ENCODE measurements at regions not wholly inside any gene's neighbourhood (a gene's known extent, or its start where the extent isn't known, plus 50 kb on each side); places are given as distances from the start of the nearest gene placed in this dataset.
"Not testable (repeated sequence)": the region's sequence is repeated elsewhere in the genome, so short reads cannot be mapped to it uniquely, and the experiment has no call there.

GRCh38 chr5:51997949-51998348, 614.7 kb downstream of the ISL1 start:
- H3K4me3 ChIP-seq (replicated peaks; ENCODE audit: low read depth, low read length) = no peak overlapping the region
- no peak for TF ChIP-seq CTCF (IDR thresholded peaks at IDR 0.05; ENCODE audit: low read depth, low read length, missing control alignments)
- no peak for DNase-seq (ENCODE audit: extremely low read depth, low read depth)

GRCh38 chr5:52007230-52007858, 624.1 kb downstream of the ISL1 start:
- peak; percentile 65 for TF ChIP-seq CTCF (IDR thresholded peaks at IDR 0.05; ENCODE audit: low read depth, low read length, missing control alignments)
- peak; percentile 22 for DNase-seq (ENCODE audit: extremely low read depth, low read depth)
- H3K4me3 ChIP-seq (replicated peaks; ENCODE audit: low read depth, low read length) = no peak overlapping the region

DNA sequence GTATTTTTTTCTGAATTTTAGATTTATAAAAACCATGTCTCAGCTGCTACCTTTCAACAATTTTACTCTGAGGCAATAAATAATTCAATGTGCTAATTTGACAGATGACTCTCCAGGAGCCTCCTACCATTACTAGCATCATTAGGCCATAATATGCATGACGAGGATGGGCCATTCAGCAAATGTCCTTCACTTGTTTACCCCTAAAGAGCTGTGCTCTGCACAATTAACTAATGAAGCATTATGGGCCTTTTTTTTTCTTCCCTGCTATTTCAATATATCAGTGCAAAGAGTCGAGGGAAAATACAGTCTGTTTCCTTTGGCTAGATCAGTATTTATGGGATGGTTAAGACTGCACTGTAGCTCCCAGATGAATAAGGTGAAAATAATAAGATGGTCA, 627.2 kb downstream of the ISL1 start:
- no peak for DNase-seq (ENCODE audit: extremely low read depth, low read depth)

DNA sequence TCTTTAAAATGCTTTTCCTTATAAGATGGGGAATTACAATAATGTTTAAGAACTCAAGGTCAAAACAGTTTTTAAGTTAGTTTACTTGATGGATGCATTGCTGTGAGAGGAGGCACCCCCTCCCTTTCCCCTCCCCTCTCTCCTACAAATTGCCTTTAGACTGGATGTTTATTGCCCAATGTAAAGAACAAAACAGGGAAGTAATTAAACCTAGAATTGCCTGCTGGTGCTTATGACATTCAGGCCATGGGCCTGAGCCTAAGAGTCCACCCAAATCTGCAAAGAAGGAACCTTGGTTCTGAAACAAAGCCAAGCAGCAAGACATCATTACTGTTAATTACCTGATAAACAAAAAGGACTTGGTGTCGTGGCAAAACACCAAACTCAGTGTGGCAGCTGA, 630.3 kb downstream of the ISL1 start:
- TF ChIP-seq CTCF (IDR thresholded peaks at IDR 0.05; ENCODE audit: low read depth, low read length, missing control alignments) = no peak

More for the DNA sequence above, 627.2 kb downstream of the ISL1 start:
- no peak for TF ChIP-seq CTCF (IDR thresholded peaks at IDR 0.05; ENCODE audit: low read depth, low read length, missing control alignments)
- H3K4me3 ChIP-seq (replicated peaks; ENCODE audit: low read depth, low read length) = no peak overlapping the region

GRCh38 chr5:52015760-52016159, 632.5 kb downstream of the ISL1 start:
- no peak overlapping the region for H3K4me3 ChIP-seq (replicated peaks; ENCODE audit: low read depth, low read length)
- no peak for TF ChIP-seq CTCF (IDR thresholded peaks at IDR 0.05; ENCODE audit: low read depth, low read length, missing control alignments)
- DNase-seq (ENCODE audit: extremely low read depth, low read depth) = no peak

More for the DNA sequence above, 630.3 kb downstream of the ISL1 start:
- no peak overlapping the region for H3K4me3 ChIP-seq (replicated peaks; ENCODE audit: low read depth, low read length)
- DNase-seq (ENCODE audit: extremely low read depth, low read depth) = no peak

- DNase-seq (ENCODE audit: extremely low read depth, low read depth) = no peak
- no peak for TF ChIP-seq CTCF (IDR thresholded peaks at IDR 0.05; ENCODE audit: low read depth, low read length, missing control alignments)
- H3K4me3 ChIP-seq (replicated peaks; ENCODE audit: low read depth, low read length) = no peak overlapping the region
Observed at GRCh38 chr5:52017567-52017966, 634.3 kb downstream of the ISL1 start.

DNA sequence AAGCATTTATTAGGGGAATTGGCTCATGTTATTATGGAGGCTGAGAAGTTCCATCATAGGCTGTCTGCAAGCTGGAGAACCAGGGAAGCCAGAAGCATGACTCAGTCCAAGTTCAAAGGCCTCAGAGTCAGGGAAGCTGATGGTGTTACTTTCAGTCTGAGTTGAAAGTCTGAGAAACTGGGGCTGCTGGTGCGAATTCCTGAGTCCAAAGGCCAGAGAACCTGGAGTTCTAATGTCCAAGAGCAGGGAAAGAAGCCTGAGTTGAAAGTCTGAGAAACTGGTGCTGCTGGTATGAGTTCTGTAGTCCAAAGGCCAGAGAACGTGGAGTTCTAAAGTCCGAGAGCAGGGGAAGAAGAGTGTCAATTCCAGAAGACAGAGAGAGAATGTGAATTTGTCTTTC, 641.1 kb downstream of the ISL1 start:
- H3K4me3 ChIP-seq (replicated peaks; ENCODE audit: low read depth, low read length) = no peak overlapping the region
- DNase-seq (ENCODE audit: extremely low read depth, low read depth) = no peak
- TF ChIP-seq CTCF (IDR thresholded peaks at IDR 0.05; ENCODE audit: low read depth, low read length, missing control alignments) = no peak

- DNase-seq (ENCODE audit: extremely low read depth, low read depth); H3K4me3 ChIP-seq (replicated peaks; ENCODE audit: low read depth, low read length): not testable (repeated sequence)
Observed at GRCh38 chr5:52029836-52030235, 646.6 kb downstream of the ISL1 start.

Data from HFF-Myc (cell line).